ENCODE measurements at regions not wholly inside any gene's neighbourhood (a gene's known extent, or its start where the extent isn't known, plus 50 kb on each side); places are given as distances from the start of the nearest gene placed in this dataset.
"Not testable (repeated sequence)": the region's sequence is repeated elsewhere in the genome, so short reads cannot be mapped to it uniquely, and the experiment has no call there.

GRCh38 chr10:38331106-38331505 is 237.0 kb downstream of the ZNF37A start:
- FAIRE-seq; H3K4me3 ChIP-seq; RAD21 ChIA-PET (ENCODE audit: unreplicated experiment); SMC1A ChIA-PET (ENCODE audit: uncharacterized antibody, unreplicated experiment); H3K4me1 ChIP-seq (ENCODE audit: control insufficient read depth, insufficient read depth, low read length); intact Hi-C loops (cut with micrococcal nuclease; ENCODE audit: unreplicated experiment); in situ Hi-C loops (cut with MboI); POLR2A ChIA-PET; H3K36me3 ChIP-seq (ENCODE audit: control insufficient read depth in 2 of 2, insufficient read depth in 2 of 2, low read length in 1 of 2); H3K4me2 ChIP-seq (ENCODE audit: control insufficient read depth, insufficient read depth); ATAC-seq; DNase-seq (ENCODE audit: low read depth, low spot score); CTCF ChIA-PET; H3K79me2 ChIP-seq (ENCODE audit: control insufficient read depth, insufficient read depth, low read length); H4K20me1 ChIP-seq (ENCODE audit: control insufficient read depth, insufficient read depth); BruUV-seq (replicated peaks); H3K27me3 ChIP-seq (replicated peaks in 1 of 2; ENCODE audit: control insufficient read depth in 2 of 2, insufficient read depth in 2 of 2, low read length in 1 of 2); H2AFZ ChIP-seq (ENCODE audit: control insufficient read depth, low read depth, low read length); H3K9ac ChIP-seq (ENCODE audit: control insufficient read depth, insufficient read depth, low read length); H3K27ac ChIP-seq (ENCODE audit: control insufficient read depth, insufficient read depth); H3K9me3 ChIP-seq (replicated peaks; ENCODE audit: control insufficient read depth, insufficient read depth, low read length): not testable (repeated sequence)
- 22% methylated on average over 2 of the region's 2 CpGs for WGBS (ENCODE audit: insufficient coverage, insufficient replicate concordance, low lambda C conversion rate, missing lambda C conversion rate)

- POLR2A ChIA-PET; in situ Hi-C loops (cut with MboI); SMC1A ChIA-PET (ENCODE audit: uncharacterized antibody, unreplicated experiment); H2AFZ ChIP-seq (ENCODE audit: control insufficient read depth, low read depth, low read length); H3K9me3 ChIP-seq (replicated peaks; ENCODE audit: control insufficient read depth, insufficient read depth, low read length); H3K27ac ChIP-seq (ENCODE audit: control insufficient read depth, insufficient read depth); FAIRE-seq; ATAC-seq; H3K27me3 ChIP-seq (replicated peaks in 1 of 2; ENCODE audit: control insufficient read depth in 2 of 2, insufficient read depth in 2 of 2, low read length in 1 of 2); H3K4me1 ChIP-seq (ENCODE audit: control insufficient read depth, insufficient read depth, low read length); intact Hi-C loops (cut with micrococcal nuclease; ENCODE audit: unreplicated experiment); BruUV-seq (replicated peaks); H3K4me2 ChIP-seq (ENCODE audit: control insufficient read depth, insufficient read depth); DNase-seq (ENCODE audit: low read depth, low spot score); H3K9ac ChIP-seq (ENCODE audit: control insufficient read depth, insufficient read depth, low read length); H3K4me3 ChIP-seq; H3K36me3 ChIP-seq (ENCODE audit: control insufficient read depth in 2 of 2, insufficient read depth in 2 of 2, low read length in 1 of 2); RAD21 ChIA-PET (ENCODE audit: unreplicated experiment); H4K20me1 ChIP-seq (ENCODE audit: control insufficient read depth, insufficient read depth); H3K79me2 ChIP-seq (ENCODE audit: control insufficient read depth, insufficient read depth, low read length); CTCF ChIA-PET: not testable (repeated sequence)
- WGBS (ENCODE audit: insufficient coverage, insufficient replicate concordance, low lambda C conversion rate, missing lambda C conversion rate) = 57% methylated on average over 3 of the region's 4 CpGs
These were observed 239.6 kb downstream of the ZNF37A start for GRCh38 chr10:38333699-38334098.

GRCh38 chr10:38350645-38351044 is 256.5 kb downstream of the ZNF37A start:
- BruUV-seq (replicated peaks); H2AFZ ChIP-seq (ENCODE audit: control insufficient read depth, low read depth, low read length); ATAC-seq; DNase-seq (ENCODE audit: low read depth, low spot score); CTCF ChIA-PET; H3K27me3 ChIP-seq (replicated peaks in 1 of 2; ENCODE audit: control insufficient read depth in 2 of 2, insufficient read depth in 2 of 2, low read length in 1 of 2); RAD21 ChIA-PET (ENCODE audit: unreplicated experiment); POLR2A ChIA-PET; H3K4me3 ChIP-seq; H3K27ac ChIP-seq (ENCODE audit: control insufficient read depth, insufficient read depth); SMC1A ChIA-PET (ENCODE audit: uncharacterized antibody, unreplicated experiment); H4K20me1 ChIP-seq (ENCODE audit: control insufficient read depth, insufficient read depth); H3K9ac ChIP-seq (ENCODE audit: control insufficient read depth, insufficient read depth, low read length); FAIRE-seq; intact Hi-C loops (cut with micrococcal nuclease; ENCODE audit: unreplicated experiment); H3K9me3 ChIP-seq (replicated peaks; ENCODE audit: control insufficient read depth, insufficient read depth, low read length); H3K79me2 ChIP-seq (ENCODE audit: control insufficient read depth, insufficient read depth, low read length); H3K36me3 ChIP-seq (ENCODE audit: control insufficient read depth in 2 of 2, insufficient read depth in 2 of 2, low read length in 1 of 2); H3K4me2 ChIP-seq (ENCODE audit: control insufficient read depth, insufficient read depth); H3K4me1 ChIP-seq (ENCODE audit: control insufficient read depth, insufficient read depth, low read length): not testable (repeated sequence)
- 75% methylated on average over 1 of the region's 1 CpG for WGBS (ENCODE audit: insufficient coverage, insufficient replicate concordance, low lambda C conversion rate, missing lambda C conversion rate)
- in situ Hi-C loops (cut with MboI) = loop anchor here (25.0 kb wide), 1 partner anchor 1463 kb away; no protein-coding TSS in a partner anchor
